ENCODE measurements at regions not wholly inside any gene's neighbourhood (a gene's known extent, or its start where the extent isn't known, plus 50 kb on each side); places are given as distances from the start of the nearest gene placed in this dataset.

GRCh38 chr11:122436188-122436555 lies 219.3 kb upstream of the UBASH3B start:
- Histone ChIP-seq H3K9me3 (no peaks in the 10 kb centered on the region), H3K27ac (no peak overlapping the region), H3K27me3 (peaks cover 0 to 28% (median 0%) of the 10 kb centered on the region in 3 donors), H3K4me1 (peaks cover 0 to 18% (median 2%) of the 10 kb centered on the region in 4 donors), H3K36me3 (no peaks in the 10 kb centered on the region), H3K4me3 (no peak overlapping the region)
- DNase-seq, result no peak
- intact Hi-C loops (cut with DNase I; ENCODE audit: low total_unique reads), result no loop called here
- WGBS, 5 donors, result 73 to 90% (median 88%) methylated on average over 3 of the region's 3 CpGs
- TF ChIP-seq POLR2A (IDR thresholded peaks at IDR 0.05) (no peak), POLR2AphosphoS5 (IDR thresholded peaks at IDR 0.05) (no peak), EP300 (IDR thresholded peaks at IDR 0.05) (no peak), CTCF (IDR thresholded peaks at IDR 0.05) (no peak)

DNA sequence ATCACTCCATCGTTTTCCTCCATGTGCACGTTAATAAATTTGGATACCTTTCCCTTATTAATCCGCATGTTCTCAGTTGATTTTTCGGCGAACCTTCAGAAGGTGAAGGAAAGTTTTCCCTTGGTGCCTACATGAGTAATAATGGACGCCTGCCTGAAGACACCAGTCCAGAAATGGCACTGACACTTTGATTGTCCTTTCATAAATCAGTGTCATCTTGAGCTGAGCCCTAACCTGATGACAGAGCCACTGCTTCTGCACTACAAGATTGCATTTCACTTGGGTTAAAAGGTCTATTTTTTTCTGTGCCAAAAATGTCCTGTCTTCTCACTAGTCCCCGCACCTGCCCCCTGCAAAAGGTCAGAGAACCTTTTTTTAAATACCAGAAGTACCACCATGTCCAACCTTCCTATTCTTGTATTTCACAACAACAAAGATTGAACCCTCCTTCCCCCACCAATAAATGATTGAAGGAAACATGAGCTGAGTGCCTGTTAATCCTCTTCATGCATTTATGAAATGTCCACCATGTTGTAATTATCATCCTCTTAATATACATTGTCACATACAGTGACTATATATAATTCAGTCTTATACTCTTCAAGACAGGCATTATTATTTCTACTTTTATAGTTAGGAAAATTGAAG lies 219.9 kb upstream of the UBASH3B start:
- no peak for TF ChIP-seq POLR2A (IDR thresholded peaks at IDR 0.05)
- peaks cover 0 to 25% (median 0%) of the 10 kb centered on the region in 3 donors for H3K27me3 ChIP-seq
- no peak for DNase-seq

GRCh38 chr11:122434786-122435185 lies 220.7 kb upstream of the UBASH3B start:
- no peaks in the 10 kb centered on the region for H3K9me3 ChIP-seq
- DNase-seq, result no peak
- H3K27ac ChIP-seq, result no peak overlapping the region
- no peak for TF ChIP-seq POLR2A (IDR thresholded peaks at IDR 0.05)
- no peak for TF ChIP-seq POLR2AphosphoS5 (IDR thresholded peaks at IDR 0.05)
- no peak for TF ChIP-seq CTCF (IDR thresholded peaks at IDR 0.05)
- no peak for TF ChIP-seq EP300 (IDR thresholded peaks at IDR 0.05)
- intact Hi-C loops (cut with DNase I; ENCODE audit: low total_unique reads), result no loop called here
- H3K36me3 ChIP-seq, result no peaks in the 10 kb centered on the region
- peaks cover 0 to 16% (median 0%) of the 10 kb centered on the region in 3 donors for H3K27me3 ChIP-seq
- 3 to 33% (median 17%) methylated on average over 1 of the region's 1 CpG for WGBS, 5 donors
- no peak overlapping the region for H3K4me3 ChIP-seq
- peaks cover 0 to 4% (median 0%) of the 10 kb centered on the region in 4 donors for H3K4me1 ChIP-seq

More for the DNA sequence above, 219.9 kb upstream of the UBASH3B start:
- Histone ChIP-seq H3K9me3 (no peaks in the 10 kb centered on the region), H3K36me3 (no peaks in the 10 kb centered on the region), H3K4me1 (peaks cover 0 to 13% (median 0%) of the 10 kb centered on the region in 4 donors), H3K27ac (no peak overlapping the region), H3K4me3 (no peak overlapping the region)
- intact Hi-C loops (cut with DNase I; ENCODE audit: low total_unique reads), result no loop called here
- 85 to 94% (median 88%) methylated on average over 7 of the region's 7 CpGs for WGBS, 5 donors

- 88 to 100% (median 91%) methylated on average over 4 of the region's 4 CpGs for WGBS, 5 donors
- H3K4me1 ChIP-seq, result no peaks in the 10 kb centered on the region
- DNase-seq, result no peak
- H3K4me3 ChIP-seq, result no peak overlapping the region
- no peaks in the 10 kb centered on the region for H3K27me3 ChIP-seq
- intact Hi-C loops (cut with DNase I; ENCODE audit: low total_unique reads), result no loop called here
- no peaks in the 10 kb centered on the region for H3K36me3 ChIP-seq
- H3K9me3 ChIP-seq, result no peaks in the 10 kb centered on the region
- TF ChIP-seq CTCF (IDR thresholded peaks at IDR 0.05) (no peak), EP300 (IDR thresholded peaks at IDR 0.05) (no peak), POLR2A (IDR thresholded peaks at IDR 0.05) (no peak), POLR2AphosphoS5 (IDR thresholded peaks at IDR 0.05) (no peak)
- no peak overlapping the region for H3K27ac ChIP-seq
Observed at GRCh38 chr11:122430490-122430889, 225.0 kb upstream of the UBASH3B start.

GRCh38 chr11:122426073-122426472 lies 229.4 kb upstream of the UBASH3B start:
- no peaks in the 10 kb centered on the region for H3K4me1 ChIP-seq
- H3K4me3 ChIP-seq, result no peak overlapping the region
- 59 to 72% (median 65%) methylated on average over 2 of the region's 2 CpGs for WGBS, 5 donors
- TF ChIP-seq EP300 (IDR thresholded peaks at IDR 0.05) (no peak), CTCF (IDR thresholded peaks at IDR 0.05) (no peak), POLR2AphosphoS5 (IDR thresholded peaks at IDR 0.05) (no peak), POLR2A (IDR thresholded peaks at IDR 0.05) (no peak)
- no peaks in the 10 kb centered on the region for H3K36me3 ChIP-seq
- no peaks in the 10 kb centered on the region for H3K27me3 ChIP-seq
- DNase-seq, result no peak
- intact Hi-C loops (cut with DNase I; ENCODE audit: low total_unique reads), result no loop called here
- no peaks in the 10 kb centered on the region for H3K9me3 ChIP-seq
- no peak overlapping the region for H3K27ac ChIP-seq

All from stomach (tissue), 8 donors.